RWPE2 (cell line): ENCODE measurements at regions not wholly inside any gene's neighbourhood (a gene's known extent, or its start where the extent isn't known, plus 50 kb on each side); places are given as distances from the start of the nearest gene placed in this dataset.
A peak's percentile ranks its signal among the peaks of the same experiment; 100 is the strongest.
"Not testable (repeated sequence)": the region's sequence is repeated elsewhere in the genome, so short reads cannot be mapped to it uniquely, and the experiment has no call there.

Experiments used
- ATAC-seq: fragments of 200-7000 bp; cut with Tn5 transposase; 3 replicates; pipeline ENCODE4 v1.9.1; 2021; ENCODE audit warnings: low read depth
- DNase-seq: peaks from one replicate; pipeline ENCODE4 v3.0.0-alpha.2; 2020; ENCODE audit warnings: low spot score
- H3K27ac ChIP-seq: fragments of 450-650 bp; 2 replicates; pipeline ENCODE4 v1.5.1; 2017; ENCODE audit warnings: mild to moderate bottlenecking; ENCODE audit not compliant: poor library complexity, severe bottlenecking
- H3K27me3 ChIP-seq: fragments of 250-450 bp; sonication (Bioruptor Pico); 2 replicates; pipeline ENCODE4 v1.5.1; 2021; ENCODE audit warnings: mild to moderate bottlenecking, moderate library complexity; ENCODE audit not compliant: insufficient read depth, poor library complexity, severe bottlenecking
- H3K36me3 ChIP-seq: fragments of 250-450 bp; sonication (Bioruptor Pico); 2 replicates; pipeline ENCODE4 v1.5.1; 2020; ENCODE audit warnings: low read depth, mild to moderate bottlenecking, moderate library complexity
- H3K4me1 ChIP-seq: fragments of 250-450 bp; sonication (Bioruptor Pico); 2 replicates; pipeline ENCODE4 v1.5.1; 2021; ENCODE audit warnings: mild to moderate bottlenecking, moderate library complexity; ENCODE audit not compliant: insufficient read depth, poor library complexity, severe bottlenecking
- H3K4me3 ChIP-seq: fragments of 250-450 bp; sonication (Bioruptor Pico); 2 replicates; pipeline ENCODE4 v1.5.1; 2021; ENCODE audit warnings: mild to moderate bottlenecking, moderate library complexity; ENCODE audit not compliant: severe bottlenecking
- H3K9me3 ChIP-seq: fragments of 250-450 bp; sonication (Bioruptor Pico); 2 replicates; pipeline ENCODE4 v1.5.1; 2021; ENCODE audit warnings: mild to moderate bottlenecking, moderate library complexity; ENCODE audit not compliant: severe bottlenecking
- CTCF ChIP-seq: fragments of 450-650 bp; IDR thresholded peaks from one replicate; pipeline ENCODE4 v1.5.1; 2017; ENCODE audit warnings: mild to moderate bottlenecking, moderate library complexity; ENCODE audit not compliant: poor library complexity, severe bottlenecking

- no peak overlapping the region for H3K4me3 ChIP-seq
- DNase-seq (no peak), ATAC-seq (no peak)
- H3K9me3 ChIP-seq = no peaks in the 10 kb centered on the region
- TF ChIP-seq CTCF = no peak
- H3K27me3 ChIP-seq = no peaks in the 10 kb centered on the region
- H3K4me1 ChIP-seq = no peaks in the 10 kb centered on the region
- no peak overlapping the region for H3K27ac ChIP-seq
- H3K36me3 ChIP-seq = no peaks in the 10 kb centered on the region
Observed at GRCh38 chr12:123054371-123054770, 73.9 kb downstream of the ARL6IP4 start.

DNA sequence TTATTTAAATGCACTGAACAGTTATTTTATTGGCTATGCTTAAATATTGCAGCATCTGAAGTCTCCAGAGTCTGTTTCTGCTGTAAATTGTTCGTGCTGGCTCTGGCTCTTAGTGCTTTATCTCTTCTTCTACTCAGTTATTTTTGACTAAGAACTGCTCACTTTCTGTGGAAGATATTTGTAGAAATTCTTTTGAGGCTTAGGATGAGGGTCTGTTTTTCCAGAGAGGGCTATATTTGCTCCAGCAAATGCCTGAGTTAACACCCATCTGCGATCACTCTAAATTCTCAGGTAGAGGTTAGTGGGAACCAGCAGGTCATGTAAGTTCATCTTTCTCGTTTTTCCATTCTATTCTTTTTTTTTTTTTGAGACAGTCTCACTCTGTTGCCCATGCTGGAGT is 71.1 kb downstream of the ARL6IP4 start:
- no peaks in the 10 kb centered on the region for H3K36me3 ChIP-seq
- H3K27ac ChIP-seq = no peak overlapping the region
- H3K9me3 ChIP-seq = no peaks in the 10 kb centered on the region
- DNase-seq (no peak), ATAC-seq (no peak)
- no peaks in the 10 kb centered on the region for H3K27me3 ChIP-seq
- H3K4me1 ChIP-seq = no peaks in the 10 kb centered on the region
- no peak overlapping the region for H3K4me3 ChIP-seq
- TF ChIP-seq CTCF = no peak

GRCh38 chr12:123050913-123051312 is 70.4 kb downstream of the ARL6IP4 start:
- Histone ChIP-seq H3K4me1 (no peaks in the 10 kb centered on the region), H3K36me3 (no peaks in the 10 kb centered on the region), H3K4me3 (no peak overlapping the region), H3K9me3 (no peaks in the 10 kb centered on the region), H3K27me3 (no peaks in the 10 kb centered on the region), H3K27ac (no peak overlapping the region)
- TF ChIP-seq CTCF = no peak
- no peak for DNase-seq
- no peak for ATAC-seq

- DNase-seq (no peak), ATAC-seq (peak; percentile 67)
- no peak for TF ChIP-seq CTCF
- H3K36me3 ChIP-seq = no peaks in the 10 kb centered on the region
- H3K27ac ChIP-seq = no peak overlapping the region
- H3K4me3 ChIP-seq = no peak overlapping the region
- H3K27me3 ChIP-seq = no peaks in the 10 kb centered on the region
- no peaks in the 10 kb centered on the region for H3K4me1 ChIP-seq
- no peaks in the 10 kb centered on the region for H3K9me3 ChIP-seq
Observed at GRCh38 chr12:123050331-123050831, 69.9 kb downstream of the ARL6IP4 start.

GRCh38 chr12:123049398-123050240 is 69.1 kb downstream of the ARL6IP4 start:
- no peaks in the 10 kb centered on the region for H3K36me3 ChIP-seq
- no peak for DNase-seq
- H3K27me3 ChIP-seq = no peaks in the 10 kb centered on the region
- no peak overlapping the region for H3K4me3 ChIP-seq
- ATAC-seq = no peak
- no peak for TF ChIP-seq CTCF
- no peak overlapping the region for H3K27ac ChIP-seq
- H3K4me1 ChIP-seq = no peaks in the 10 kb centered on the region
- H3K9me3 ChIP-seq = no peaks in the 10 kb centered on the region

DNA sequence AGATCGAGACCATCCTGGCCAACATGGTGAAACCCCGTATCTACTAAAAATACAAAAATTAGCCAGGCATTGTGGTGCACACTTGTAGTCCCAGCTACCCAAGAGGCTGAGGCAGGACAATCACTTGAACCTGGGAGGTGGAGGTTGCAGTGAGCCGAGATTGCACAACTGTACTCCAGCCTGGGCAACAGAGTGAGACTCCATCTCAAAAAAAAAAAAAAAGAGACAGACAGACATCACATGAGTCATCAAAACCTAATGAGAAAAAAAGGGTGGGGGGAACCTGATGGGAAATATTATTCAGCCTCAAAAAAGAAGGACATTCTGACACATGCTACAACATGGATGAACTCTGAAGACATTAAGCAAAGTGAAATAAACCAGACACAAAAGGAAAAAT is 67.4 kb downstream of the ARL6IP4 start:
- not testable (repeated sequence) for H3K27me3 ChIP-seq, H3K4me3 ChIP-seq, H3K9me3 ChIP-seq, DNase-seq, ATAC-seq, H3K36me3 ChIP-seq, H3K4me1 ChIP-seq, H3K27ac ChIP-seq
